Choroid plexus epithelial cell (primary cell): ENCODE measurements at regions not wholly inside any gene's neighbourhood (a gene's known extent, or its start where the extent isn't known, plus 50 kb on each side); places are given as distances from the start of the nearest gene placed in this dataset.

ENCODE experiments used
- DNase-seq: peaks from one replicate; pipeline ENCODE4 v3.0.0-alpha.2; 2010; ENCODE audit warnings: low read depth
- H3K4me3 ChIP-seq: 2 replicates; pipeline ENCODE4 v1.5.1; 2011; ENCODE audit warnings: low read depth, mild to moderate bottlenecking, control low read depth, low read length, moderate library complexity
- TF ChIP-seq, protein P1 (sequence below): conservative IDR thresholded peaks from 2 replicates; pipeline ENCODE4 v1.5.1; 2011; ENCODE audit warnings: low read depth, mild to moderate bottlenecking, control low read depth, inconsistent platforms, low read length, moderate library complexity

DNA sequence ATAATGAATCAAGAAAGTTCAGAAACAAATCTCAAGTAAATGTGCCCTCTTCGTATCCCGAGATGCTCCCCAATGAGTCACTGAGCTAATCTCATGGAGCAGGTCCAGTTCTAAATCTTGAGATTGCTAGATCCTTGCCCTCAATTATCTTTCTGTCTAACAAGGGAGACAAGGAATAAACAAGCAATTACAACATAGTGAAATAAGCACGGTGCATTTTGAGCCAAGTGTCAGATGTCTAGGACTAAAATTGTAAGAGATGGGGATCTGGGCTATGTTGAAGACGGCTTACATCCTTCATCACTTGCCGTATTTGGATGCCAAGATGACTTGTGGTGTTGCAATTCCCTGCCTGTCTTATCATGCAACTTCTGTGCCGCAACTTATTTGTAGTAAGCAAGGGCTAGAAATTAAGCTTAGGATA, 56.5 kb upstream of the ADGRF1 start:
- DNase-seq: peak; percentile 61
- H3K4me3 ChIP-seq: no peak overlapping the region
- TF ChIP-seq, protein P1, sequence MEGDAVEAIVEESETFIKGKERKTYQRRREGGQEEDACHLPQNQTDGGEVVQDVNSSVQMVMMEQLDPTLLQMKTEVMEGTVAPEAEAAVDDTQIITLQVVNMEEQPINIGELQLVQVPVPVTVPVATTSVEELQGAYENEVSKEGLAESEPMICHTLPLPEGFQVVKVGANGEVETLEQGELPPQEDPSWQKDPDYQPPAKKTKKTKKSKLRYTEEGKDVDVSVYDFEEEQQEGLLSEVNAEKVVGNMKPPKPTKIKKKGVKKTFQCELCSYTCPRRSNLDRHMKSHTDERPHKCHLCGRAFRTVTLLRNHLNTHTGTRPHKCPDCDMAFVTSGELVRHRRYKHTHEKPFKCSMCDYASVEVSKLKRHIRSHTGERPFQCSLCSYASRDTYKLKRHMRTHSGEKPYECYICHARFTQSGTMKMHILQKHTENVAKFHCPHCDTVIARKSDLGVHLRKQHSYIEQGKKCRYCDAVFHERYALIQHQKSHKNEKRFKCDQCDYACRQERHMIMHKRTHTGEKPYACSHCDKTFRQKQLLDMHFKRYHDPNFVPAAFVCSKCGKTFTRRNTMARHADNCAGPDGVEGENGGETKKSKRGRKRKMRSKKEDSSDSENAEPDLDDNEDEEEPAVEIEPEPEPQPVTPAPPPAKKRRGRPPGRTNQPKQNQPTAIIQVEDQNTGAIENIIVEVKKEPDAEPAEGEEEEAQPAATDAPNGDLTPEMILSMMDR: no peak

DNA sequence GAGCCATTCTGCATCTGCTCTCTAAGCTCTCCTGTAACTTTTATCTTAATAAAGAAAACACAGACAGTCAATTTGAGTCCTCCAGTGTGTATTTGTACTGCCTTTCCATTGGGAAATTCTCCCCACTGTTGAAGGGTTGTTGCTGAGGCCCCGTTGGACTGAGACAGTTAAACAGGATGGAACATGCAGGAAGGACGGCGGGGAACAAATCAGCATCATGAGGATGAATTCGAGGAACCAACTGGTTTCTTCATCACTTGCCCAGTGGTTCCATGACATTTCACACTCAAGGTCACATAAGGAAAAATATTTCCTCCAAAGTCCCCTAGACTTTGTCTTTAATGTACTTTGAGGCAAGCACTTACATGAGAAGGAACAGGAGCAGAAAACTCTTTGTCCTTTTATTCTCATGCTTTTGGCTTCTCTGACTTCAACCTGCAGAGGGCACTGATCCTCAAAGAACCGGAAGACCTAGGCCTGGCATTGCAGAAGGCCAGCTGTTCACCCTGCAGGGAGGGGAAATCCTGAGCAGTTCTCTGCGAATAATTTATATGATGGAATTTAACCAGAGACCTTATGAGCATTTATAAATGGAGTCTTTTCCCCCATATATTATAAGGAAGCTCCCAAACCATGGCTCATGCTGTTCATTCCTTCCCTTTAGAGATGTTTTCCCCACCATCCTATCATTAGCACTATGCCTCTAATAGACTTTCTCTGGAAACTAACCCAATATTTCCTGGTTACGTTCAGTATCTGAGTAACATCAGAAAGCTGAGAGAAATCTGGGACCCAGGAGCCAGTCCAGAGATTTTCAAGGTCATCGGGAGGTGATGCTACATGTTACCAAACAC, 55.2 kb upstream of the ADGRF1 start:
- peak; percentile 93 for DNase-seq
- no peak overlapping the region for H3K4me3 ChIP-seq
- TF ChIP-seq, protein P1: peak; percentile 85

DNA sequence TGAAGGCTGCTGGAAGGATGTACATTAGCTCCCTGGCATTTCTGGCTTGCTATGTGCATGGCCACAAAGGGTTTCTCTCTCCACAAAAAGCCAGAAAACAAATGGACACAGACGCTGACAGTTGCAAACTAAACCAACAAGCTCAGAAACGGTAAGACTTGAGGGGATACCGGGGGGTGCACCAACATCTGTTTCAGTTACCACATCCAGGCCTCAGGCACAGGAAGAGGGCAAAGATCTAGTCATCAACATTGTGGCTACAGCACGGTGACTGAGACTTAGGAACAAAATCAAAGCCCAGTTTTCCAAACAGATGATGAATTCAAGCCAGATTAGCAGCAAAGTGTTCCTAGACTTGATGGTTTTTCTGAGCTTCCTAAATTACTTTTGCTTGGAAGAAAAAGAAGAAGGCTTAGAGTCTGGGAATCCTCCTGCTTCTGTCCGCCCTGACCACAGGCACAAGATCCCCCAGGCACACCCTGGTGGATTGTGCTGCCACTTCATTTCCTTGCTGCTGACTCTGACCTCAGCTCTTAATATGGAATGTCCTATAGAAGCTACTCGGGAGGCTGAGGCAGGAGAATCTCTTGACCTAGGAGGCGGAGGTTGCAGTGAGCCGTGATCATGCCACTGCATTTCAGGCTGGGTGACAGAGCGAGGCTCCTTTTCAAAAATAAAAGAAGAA, 54.2 kb upstream of the ADGRF1 start:
- H3K4me3 ChIP-seq: no peak overlapping the region
- TF ChIP-seq, protein P1: peak; percentile 6
- no peak for DNase-seq

DNA sequence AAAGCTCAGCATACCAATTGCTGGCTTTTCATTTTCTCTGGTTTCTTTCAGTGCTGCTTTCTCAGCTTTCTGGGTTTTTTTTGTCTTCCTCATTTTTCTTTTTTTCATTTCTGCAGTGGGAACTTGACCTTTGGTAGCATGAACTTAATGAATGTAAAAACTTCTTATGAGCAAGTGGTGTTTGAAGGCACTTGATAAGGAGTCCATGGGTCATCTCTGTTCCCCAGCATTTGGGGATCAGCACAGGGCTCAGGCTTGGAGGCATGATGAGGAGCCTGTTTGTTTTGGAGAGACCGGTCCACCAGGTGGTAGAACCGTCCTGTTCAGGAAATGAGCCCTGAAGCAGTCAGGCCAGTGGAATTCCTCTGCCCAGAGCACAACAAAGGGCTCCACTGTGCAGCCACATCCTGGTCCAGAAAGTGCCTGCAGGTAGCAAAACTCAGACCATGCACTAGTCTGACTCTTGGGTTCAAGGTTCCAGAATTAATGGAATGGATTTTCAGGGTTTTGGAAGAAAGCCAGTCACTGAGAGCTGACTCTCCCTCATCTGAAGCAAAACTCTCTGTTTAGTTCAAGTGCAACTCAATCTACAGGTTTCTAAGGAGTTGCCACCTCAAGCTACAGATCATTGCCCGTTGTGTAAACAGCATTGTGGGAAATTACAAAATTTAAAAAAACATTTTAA, 52.3 kb upstream of the ADGRF1 start:
- DNase-seq: peak; percentile 59
- TF ChIP-seq, protein P1: peak; percentile 51
- H3K4me3 ChIP-seq: no peak overlapping the region

DNA sequence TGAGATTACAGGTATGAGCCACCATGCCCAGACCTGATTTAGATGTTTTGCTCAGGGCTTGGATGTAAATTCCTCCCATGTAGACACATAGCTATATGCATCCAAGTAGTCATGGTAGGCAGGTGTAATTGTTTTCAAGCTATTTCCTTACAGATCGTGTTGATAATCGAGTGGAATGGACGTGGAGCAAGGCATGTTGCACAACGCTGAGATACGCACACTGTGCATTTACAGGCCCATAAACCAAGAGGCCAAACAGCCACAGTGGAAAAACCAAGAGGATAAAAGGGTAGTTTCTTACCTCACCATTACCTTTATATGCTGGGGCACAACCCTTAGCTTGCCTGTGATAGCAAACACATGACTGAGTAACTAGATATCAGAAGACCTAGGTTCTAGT, 51.0 kb upstream of the ADGRF1 start:
- TF ChIP-seq, protein P1: no peak
- DNase-seq: no peak
- no peak overlapping the region for H3K4me3 ChIP-seq

DNA sequence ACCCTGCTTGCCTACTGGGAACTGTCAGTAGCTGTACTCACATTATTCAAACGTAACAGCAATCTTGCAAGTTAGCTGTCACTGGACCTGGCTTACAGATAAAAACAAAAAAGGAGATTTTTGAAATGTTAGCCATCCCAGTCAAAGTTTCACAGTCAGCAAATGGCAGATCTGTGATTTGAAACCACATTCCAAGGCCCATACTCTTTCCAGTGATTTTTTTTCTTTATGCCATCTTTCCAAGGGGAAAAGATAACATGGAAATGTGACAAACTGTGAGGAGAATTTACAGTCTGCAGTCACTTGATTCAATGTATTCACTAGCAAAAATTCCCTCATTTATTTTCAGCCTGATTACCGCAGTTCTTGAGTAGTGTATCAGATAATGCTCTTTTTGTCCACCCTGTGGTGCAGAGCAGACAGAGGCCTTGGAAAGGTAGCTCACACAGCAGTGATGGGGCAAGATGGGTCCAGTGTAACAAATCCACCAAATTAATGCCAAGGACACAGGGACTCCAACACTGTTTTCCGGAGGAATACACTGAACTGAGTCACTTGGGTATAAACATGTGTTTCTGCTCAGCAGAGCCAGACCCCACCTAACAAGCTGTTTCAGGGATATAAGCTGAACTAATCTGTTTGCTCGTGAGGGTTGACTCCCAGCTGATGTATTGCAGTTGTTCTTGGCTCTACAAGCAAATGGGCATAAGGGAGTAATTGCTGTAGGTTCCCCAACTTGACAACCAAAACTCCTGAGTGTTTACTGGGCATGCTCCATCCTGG, 49.9 kb upstream of the ADGRF1 start:
- TF ChIP-seq, protein P1: no peak
- no peak for DNase-seq
- H3K4me3 ChIP-seq: no peak overlapping the region
